Coronary artery (tissue), 2 donors: ENCODE measurements at regions not wholly inside any gene's neighbourhood (a gene's known extent, or its start where the extent isn't known, plus 50 kb on each side); places are given as distances from the start of the nearest gene placed in this dataset.
"Not testable (repeated sequence)": the region's sequence is repeated elsewhere in the genome, so short reads cannot be mapped to it uniquely, and the experiment has no call there.

ENCODE experiments used
- DNase-seq: peaks from one replicate; pipeline ENCODE4 v3.0.0-alpha.2; 2017; ENCODE audit warnings: low spot score
- H3K27ac ChIP-seq, 2 donors: fragments of 200-600 bp; sonication (generic); one replicate each; pipeline ENCODE4 v1.5.1; 2016 to 2019
- H3K4me3 ChIP-seq: fragments of 200-600 bp; sonication (generic); 2 replicates; pipeline ENCODE4 v1.5.1; 2016; ENCODE audit warnings: mild to moderate bottlenecking, moderate library complexity
- CTCF ChIP-seq: fragments of 200-600 bp; sonication (generic); IDR thresholded peaks from one replicate; pipeline ENCODE4 v1.5.1; 2019; ENCODE audit warnings: antibody characterized with exemption

GRCh38 chr17:13851889-13852288, 217.4 kb upstream of the COX10 start:
- TF ChIP-seq CTCF: no peak
- H3K4me3 ChIP-seq: no peak overlapping the region
- no peak for DNase-seq
- H3K27ac ChIP-seq: no peak overlapping the region

GRCh38 chr17:13855730-13856129, 213.6 kb upstream of the COX10 start:
- not testable (repeated sequence) for DNase-seq, H3K27ac ChIP-seq, H3K4me3 ChIP-seq

- Histone ChIP-seq H3K27ac (no peak overlapping the region), H3K4me3 (no peak overlapping the region)
- DNase-seq: no peak
- TF ChIP-seq CTCF: no peak
Observed at GRCh38 chr17:13862346-13862745, 207.0 kb upstream of the COX10 start.

- Histone ChIP-seq H3K27ac (no peak overlapping the region), H3K4me3 (no peak overlapping the region)
- DNase-seq: no peak
- no peak for TF ChIP-seq CTCF
Observed at GRCh38 chr17:13863436-13863835, 205.9 kb upstream of the COX10 start.

- no peak for TF ChIP-seq CTCF
- no peak for DNase-seq
- Histone ChIP-seq H3K4me3 (no peak overlapping the region), H3K27ac (no peak overlapping the region)
Observed at GRCh38 chr17:13864521-13864920, 204.8 kb upstream of the COX10 start.

- no peak for DNase-seq
- TF ChIP-seq CTCF: no peak
- Histone ChIP-seq H3K27ac (no peak overlapping the region), H3K4me3 (no peak overlapping the region)
Observed at GRCh38 chr17:13865650-13866049, 203.7 kb upstream of the COX10 start.

GRCh38 chr17:13869331-13869940, 199.9 kb upstream of the COX10 start:
- Histone ChIP-seq H3K4me3 (no peak overlapping the region), H3K27ac (no peak overlapping the region)
- no peak for DNase-seq
- TF ChIP-seq CTCF: no peak

- no peak overlapping the region for H3K27ac ChIP-seq
- H3K4me3 ChIP-seq: no peak overlapping the region
- no peak for TF ChIP-seq CTCF
- no peak for DNase-seq
Observed at GRCh38 chr17:13871261-13871660, 198.0 kb upstream of the COX10 start.
